ACHN (cell line): ENCODE measurements at regions not wholly inside any gene's neighbourhood (a gene's known extent, or its start where the extent isn't known, plus 50 kb on each side); places are given as distances from the start of the nearest gene placed in this dataset.

Source experiments
- DNase-seq: peaks from one replicate; pipeline ENCODE4 v3.0.0-alpha.2; 2015
- in situ Hi-C: cut with HindIII; loops from 2 replicates; pipeline ENCODE4 v1.10.0; 2017; ENCODE audit warnings: low sequenced_read_pairs, low pct_ligation_motif_present, low pct_unique_long_range_greater_than_20kb

DNA sequence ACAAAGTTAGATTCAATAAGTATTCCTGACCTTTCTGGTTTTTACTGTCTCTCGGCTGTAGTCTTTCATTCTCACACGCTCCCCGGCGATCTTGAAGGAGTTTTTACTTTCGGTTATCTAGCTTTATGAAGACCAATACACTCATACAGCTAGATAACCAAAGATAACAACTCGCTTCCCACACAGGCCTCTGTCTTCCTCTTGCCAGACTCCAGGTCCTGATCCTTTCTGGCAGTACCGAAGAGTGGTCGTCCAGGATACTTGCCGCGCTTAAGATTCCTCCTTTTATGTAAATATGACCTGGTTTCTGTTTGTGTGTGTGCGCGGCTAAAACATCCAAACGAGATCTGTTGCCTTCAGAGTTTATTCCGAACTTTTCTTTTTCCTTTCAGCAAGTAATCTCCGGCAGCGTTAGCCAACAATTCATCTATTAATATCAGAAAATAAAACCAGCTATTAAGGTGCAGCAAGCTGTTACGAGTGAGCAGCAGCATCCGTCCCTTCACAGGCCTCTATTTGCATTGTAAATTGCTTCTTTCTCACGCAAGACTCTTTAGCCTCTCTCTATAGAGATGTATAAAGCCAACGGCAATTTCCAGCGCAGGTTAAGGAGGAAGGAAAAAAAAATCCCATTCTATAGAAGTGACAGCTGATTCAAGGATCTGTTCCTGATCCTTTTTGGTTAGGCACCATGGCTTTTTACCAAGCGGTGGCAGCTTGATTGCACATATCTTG is 216.1 kb downstream of the MEF2C start:
- DNase-seq: peak; percentile 36
- in situ Hi-C loops: no loop called here

DNA sequence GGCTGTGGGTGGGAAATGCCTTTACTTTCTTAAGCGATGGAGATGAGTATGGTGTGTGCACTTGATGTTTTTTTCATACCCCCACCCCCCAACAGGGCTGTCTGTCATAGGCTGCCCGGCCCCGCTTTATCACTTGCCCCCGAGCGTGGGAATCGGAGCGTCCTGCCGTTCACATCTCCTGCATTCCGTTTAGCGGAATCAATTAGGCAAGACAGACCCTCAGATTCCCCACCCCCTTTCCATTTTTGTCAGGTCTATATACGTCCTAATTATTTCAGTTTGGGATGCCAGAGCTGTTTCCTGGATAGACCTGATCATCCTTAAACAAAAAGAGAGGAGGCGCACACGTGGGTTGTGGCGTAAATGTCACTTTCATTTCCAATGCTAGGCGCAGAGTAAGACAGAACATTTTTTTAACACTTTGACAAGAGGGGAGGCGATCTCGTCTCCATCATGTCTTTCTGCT is 217.2 kb downstream of the MEF2C start:
- in situ Hi-C loops: no loop called here
- no peak for DNase-seq

DNA sequence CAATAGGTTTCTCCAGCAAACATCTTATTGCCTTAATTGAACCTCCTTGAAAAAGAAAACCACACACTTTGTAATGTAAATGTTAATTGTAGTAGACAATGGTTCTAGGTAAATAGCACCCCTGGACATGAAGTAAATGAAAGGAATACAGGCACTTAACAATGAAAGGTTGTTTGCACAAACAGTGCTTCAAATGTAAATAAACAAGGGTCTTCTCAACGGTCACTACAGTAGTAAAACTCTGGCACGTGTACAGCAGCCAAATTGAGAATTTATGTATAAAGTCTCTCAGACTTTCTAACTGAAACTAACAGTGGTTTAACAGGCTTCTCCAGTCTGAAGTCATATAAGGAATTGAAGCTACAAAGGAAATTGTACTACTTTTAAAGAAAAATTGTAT is 218.3 kb downstream of the MEF2C start:
- in situ Hi-C loops: no loop called here
- no peak for DNase-seq

DNA sequence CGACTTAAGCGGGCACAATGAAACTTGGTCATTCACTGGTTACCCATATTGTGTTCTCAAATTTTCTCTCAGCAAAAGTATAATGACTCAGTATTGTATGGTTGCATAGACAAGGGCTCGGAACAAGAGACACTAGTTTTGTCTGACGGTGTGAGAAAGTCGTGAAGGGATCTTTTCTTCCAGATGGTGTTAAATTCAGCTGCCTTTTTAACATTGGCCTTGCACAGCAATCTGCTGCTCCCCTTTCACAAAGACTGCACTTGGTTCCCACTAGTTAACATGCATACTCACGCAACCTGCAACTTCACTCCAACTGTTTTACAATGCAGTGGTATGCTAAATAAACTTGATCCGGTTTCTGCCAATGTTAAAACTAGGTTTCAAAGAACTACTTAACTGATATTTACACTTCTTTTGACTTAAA is 219.2 kb downstream of the MEF2C start:
- no peak for DNase-seq
- in situ Hi-C loops: no loop called here

DNA sequence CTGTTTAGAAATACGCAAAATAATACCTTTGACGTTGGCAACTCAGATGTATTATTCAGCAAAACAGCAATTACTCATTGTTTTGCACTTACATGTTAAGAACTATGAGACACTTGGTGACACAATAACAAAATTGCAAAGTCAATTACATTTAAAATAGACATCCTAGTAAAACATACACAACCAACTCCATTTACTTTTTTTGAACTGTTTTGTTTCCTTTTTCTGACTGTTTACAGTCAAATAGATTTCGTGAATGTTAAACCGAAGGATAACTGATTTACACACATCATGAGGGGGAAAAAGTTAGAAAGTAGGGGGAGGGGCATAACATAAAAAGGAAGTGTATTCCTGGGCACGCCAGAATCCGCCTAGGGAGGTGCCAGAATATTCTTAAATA is 220.1 kb downstream of the MEF2C start:
- in situ Hi-C loops: no loop called here
- DNase-seq: no peak

DNA sequence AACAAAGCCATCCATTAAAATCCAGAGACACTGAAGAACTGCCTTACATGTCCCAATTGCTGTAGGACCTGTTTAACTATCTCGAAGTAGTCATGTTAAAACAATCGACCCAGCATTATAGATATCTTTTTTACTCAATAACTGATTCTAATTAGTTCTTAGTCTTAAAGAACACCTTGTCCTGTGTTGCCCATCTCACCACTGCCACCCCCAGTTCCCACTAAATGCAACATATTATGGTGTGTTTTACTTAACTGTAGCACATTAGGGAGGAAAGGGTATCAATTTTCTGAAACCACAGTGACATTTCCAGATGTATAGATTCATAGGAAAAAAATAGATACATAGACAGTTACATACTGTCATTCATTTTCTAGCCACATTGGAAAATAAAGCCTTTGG is 221.2 kb downstream of the MEF2C start:
- no peak for DNase-seq
- in situ Hi-C loops: no loop called here

DNA sequence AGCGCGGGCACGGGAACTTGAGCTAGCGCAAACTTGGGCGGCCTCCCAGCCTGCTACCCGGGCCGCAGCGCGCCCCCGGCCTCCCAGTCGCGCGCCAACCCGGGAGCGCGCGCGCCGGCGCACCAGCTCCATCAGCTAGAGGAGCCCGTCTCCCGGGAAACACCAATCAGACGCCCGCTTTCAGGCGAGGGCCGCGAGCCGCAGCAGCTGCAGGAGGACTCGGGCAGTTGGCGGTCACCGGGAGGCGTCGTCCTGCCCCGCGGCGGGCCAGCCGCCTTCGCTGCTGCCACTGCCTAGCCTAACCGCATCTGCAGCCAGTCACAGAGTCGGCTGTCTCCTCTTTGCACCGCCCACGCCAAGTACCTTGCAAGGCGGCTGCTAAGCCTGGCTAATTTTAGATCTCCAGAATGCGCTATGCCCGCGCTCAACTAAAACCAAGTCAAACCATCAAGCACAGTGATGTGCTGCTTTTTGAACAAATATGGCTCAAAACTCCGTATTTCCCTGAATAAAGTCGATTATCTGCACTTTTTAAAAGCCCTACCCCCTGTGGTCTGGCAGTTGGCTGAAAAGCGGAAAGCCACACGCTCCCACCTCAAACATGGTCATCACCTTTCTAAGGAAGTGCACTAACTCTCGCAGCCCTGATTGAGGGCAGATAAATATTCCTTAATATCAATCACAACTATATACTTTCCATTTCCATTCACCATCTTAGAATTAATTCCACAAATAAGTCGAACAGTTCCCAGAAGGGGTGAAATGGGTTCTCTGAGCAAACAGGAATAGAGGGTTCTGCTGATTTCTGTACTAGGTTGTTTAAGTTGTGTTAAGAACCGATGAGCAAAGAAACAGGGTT is 221.8 kb downstream of the MEF2C start:
- DNase-seq: peak; percentile 94
- in situ Hi-C loops: no loop called here

DNA sequence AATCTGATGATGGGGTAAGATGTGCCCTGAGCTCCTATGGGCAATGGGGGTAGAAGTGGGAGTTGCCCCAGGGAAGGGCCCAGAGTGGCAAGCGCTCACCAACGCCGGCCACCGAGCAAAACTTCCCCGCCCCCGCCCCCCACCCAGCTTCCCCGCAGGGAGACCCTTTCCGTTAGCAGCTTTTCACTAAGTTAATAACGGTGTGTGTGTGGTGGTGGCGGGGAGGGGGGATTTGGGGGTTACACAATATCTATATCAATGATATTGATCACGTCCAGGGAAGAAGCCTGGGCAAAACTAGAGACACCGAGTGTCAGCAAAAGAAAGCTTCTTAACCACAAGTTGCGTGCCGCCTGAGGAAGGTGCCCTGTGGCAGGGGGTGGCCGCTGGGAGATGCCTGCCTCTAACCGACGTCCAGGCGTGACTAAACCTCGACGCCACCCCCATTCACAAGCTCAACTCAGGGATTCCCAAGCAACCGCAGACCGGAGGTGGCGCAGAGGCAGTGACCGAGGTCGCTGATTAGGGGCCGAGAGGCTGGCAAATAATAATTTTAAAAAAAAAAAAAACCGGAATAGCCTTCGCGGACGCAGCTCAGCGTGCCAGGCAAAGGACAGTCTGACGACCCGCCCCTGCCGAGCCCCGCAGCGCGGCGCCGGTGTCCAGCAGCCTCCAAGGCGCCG is 222.6 kb downstream of the MEF2C start:
- peak; percentile 61 for DNase-seq
- in situ Hi-C loops: no loop called here

DNA sequence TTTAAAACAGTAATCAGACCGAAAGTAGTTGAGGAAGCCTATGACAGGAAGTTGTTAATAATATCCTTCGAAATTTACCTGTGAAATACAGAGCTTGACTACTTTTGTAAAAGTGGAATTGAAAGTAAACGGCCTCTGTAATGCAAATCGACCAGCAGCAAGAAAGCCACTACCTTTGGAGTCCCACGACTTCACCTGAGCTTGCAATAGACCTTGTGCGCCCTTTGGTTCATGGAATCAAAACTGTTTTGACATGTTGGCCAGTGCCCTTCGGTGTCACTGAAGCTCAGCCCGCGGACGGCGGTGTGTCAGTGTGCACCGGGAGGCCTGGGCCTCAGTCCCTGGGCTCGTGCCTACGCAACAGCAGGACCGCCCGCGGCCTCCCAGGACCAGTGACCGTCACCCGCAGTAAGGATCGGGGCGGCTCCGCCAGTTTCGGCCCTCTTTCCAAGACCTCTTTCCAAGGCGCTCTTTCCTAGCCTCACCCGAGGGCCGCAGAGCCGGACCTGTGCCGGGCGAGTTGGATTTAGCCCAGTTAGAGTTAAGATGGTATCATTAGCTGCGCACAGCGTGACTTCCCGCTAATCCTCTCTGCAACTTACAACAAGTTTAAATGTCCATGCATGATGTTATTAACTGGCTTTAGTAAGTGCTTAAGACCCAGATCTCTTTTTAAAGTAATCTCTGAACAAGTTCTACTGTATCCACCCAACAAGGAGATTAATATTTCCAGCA is 223.3 kb downstream of the MEF2C start:
- no peak for DNase-seq
- in situ Hi-C loops: no loop called here

DNA sequence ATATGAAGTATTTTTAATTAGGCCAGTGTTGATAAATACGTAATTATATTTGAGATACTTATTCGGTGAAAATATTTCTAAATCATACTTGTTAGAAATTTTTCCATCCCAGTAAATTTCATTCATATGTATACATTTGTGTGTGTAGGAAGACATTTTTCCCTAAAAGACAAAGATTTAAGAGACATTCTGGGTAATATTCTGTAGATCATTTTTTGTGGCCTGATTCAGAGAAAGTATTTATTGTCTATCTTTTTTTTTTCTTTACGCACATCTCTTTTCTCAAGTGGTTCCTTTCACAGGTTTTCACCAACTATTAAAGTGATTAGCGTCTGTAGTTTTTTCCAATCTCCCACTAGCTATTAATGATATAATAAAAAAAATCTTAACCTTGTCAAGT is 224.1 kb downstream of the MEF2C start:
- in situ Hi-C loops: no loop called here
- DNase-seq: no peak

DNA sequence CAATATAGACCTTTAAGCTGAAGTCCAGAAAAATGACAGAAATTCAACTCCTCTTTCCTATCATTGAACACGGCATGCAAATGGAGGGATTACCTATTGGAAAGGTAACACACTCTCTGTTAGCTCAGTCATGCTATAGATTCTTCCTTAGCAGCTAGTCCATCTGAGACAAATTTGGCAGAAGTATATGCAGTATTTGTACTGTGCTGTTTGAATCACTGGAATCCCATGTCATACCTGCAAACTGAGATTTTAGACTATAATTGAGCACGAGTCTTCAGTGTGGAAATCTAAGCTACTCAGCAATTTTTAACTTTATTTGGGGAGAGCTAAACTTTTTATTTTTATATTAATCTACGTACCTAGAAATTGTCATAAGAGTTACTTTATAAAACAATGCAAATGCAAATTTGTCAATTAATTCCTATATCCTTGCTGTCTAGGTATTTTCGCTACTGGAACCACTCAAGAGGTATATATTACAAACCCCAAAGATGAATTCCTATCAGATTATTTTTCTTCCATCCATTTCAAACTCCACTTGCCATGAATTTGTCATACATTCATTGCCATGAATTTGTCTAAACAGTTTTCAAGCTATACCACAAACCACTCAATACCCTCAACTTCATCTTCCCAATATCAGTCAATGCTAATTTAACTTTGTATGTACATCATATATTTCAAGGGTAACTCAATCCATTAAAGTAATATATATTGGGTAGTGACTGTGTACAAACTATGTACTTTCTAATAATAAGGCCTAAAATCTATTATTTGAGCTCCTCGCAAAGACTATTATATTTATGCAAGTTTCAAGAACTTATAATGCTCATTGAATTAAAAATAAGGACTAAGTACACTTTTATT is 224.8 kb downstream of the MEF2C start:
- no peak for DNase-seq
- in situ Hi-C loops: no loop called here

DNA sequence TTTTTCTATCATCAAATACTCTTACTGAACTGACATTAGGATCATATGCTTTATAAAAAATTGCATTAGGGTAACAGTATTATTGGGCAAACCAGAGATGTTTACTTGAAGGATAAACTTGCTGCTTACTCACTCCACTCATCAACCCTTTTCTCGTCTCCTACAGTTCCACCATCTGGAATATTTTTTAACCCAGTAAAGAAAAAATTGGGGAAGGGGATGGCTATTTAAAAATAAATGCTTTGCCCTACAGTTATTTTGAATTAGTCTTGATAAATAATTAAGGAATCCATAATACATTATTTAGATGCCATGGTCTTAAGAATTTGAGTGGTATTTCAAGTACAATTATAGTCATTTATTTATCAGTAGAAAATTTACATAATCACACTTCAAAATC is 225.8 kb downstream of the MEF2C start:
- no peak for DNase-seq
- in situ Hi-C loops: no loop called here

DNA sequence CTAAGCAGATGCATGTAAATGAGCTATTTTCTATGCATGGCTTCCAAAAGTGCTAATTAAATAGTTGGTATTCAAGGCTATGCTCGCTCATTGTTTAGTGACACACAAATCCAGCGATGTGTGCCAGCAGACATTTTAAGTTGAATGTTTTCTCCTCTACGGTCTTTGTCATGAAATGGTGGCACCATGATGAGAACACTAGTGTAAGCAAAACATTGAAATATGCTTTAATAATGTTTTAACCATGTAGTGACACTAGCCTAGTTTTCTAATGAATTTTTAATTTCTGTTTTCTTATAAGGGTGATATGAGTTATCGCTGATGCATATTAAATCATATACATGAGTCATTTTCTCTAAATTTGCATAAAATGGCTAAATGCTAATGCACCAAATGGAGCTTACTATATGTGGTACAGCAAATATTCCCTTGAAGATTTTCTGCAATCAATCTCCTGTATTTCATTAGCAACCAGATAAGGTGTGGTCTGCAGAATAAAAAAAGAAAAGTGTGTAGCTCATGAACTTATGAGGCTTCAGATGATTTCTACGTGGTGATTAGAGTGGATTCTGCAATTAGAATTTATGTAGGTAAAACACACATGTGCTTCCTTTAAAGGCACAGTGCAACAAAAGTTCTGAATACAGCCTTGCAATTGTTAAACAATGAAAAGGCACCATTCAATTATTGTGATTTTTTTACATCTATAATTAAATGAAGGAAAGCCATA is 226.6 kb downstream of the MEF2C start:
- in situ Hi-C loops: no loop called here
- DNase-seq: no peak

DNA sequence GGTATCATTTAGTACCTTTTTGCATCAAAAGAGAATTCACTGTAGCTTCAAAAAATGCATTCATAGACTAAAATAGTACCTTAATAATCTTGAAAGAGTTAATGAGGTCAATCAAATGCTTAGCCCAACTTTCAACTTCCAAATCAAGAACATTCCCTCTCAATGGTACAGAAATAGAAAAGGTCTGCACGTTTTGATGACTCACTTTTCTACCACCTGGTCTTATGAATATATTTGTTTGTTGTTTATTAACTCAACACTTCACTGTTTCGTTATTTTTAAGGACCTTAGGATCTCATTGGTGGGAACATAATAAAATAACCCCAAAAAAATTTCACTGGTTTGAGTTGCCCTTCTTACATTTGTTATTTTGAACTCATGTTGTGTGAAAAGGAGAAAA is 229.5 kb downstream of the MEF2C start:
- in situ Hi-C loops: no loop called here
- DNase-seq: no peak

DNA sequence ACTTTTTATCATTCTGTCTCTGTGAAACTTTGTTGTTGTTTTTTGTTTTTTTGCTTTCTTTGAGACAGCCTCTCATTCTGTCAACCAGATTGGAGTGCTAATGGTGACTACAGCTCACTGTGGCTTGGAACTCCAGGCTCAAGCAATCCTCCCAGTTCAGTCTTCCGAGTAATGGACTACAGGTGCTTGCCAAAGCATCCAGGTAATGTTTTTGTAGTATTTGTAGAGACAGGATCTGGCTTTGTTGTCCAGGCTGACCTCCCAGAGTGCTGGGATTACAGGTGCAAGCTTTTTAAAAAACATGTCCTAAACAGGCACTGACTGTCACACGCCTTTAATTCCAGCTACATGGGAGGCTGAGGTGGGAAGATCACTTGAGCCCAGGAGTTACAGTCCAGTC is 235.1 kb downstream of the MEF2C start:
- no peak for DNase-seq
- in situ Hi-C loops: no loop called here

DNA sequence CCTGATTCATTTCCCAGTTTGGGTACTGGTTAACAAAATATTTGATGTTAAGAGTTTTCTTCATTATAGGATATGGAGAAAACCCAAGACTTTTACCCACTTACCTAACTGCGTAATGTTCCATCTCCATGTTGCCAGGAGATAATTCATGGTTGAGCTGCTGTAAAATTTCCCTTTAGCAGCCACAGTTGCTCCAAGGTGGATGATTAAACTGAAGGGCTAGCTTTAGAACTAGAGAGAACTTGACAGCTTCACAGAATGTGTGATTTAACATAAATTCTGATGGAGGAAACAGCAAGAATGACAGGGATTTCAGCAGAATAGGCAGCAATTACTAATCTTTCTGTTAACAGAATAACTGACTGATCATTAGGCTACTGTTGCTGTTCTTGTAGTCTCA is 236.1 kb downstream of the MEF2C start:
- in situ Hi-C loops: no loop called here
- no peak for DNase-seq

DNA sequence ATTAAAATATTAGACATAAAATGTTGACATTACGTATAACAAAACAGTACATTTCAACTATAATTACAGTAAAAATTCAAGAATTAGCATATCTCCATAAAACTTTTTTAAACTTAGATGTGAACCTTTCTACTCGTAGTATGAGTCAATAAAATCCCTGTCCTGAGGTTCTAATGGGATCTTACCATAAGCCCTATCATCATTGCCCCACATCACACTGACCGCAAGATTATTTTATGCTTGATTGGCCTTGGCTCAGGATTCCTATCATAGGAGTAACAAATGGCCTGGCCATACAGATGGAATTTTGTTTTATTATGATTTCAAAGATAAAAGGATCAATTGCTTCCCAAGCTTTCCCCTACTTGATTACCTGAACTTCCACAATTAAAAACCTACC is 238.3 kb downstream of the MEF2C start:
- DNase-seq: no peak
- in situ Hi-C loops: no loop called here
